H1 (cell line): ENCODE measurements at regions not wholly inside any gene's neighbourhood (a gene's known extent, or its start where the extent isn't known, plus 50 kb on each side); places are given as distances from the start of the nearest gene placed in this dataset.

Experiments used
- CTCF ChIA-PET: fragments of 300-600 bp; sonication (Branson Sonifier 250); formaldehyde crosslinking; loops from one replicate; lab custom pipeline; 2021; ENCODE audit not compliant: partially characterized antibody; lab: Charles Lee
- POLR2A ChIA-PET: fragments of 300-600 bp; sonication (Branson Sonifier 250); formaldehyde crosslinking; loops from one replicate; lab custom pipeline; 2021; ENCODE audit warnings: inconsistent platforms; ENCODE audit not compliant: partially characterized antibody; lab: Charles Lee
- DNase-seq, 2 experiments: peaks; one replicate each; pipeline versions ENCODE4 v3.0.0 to v3.0.0-alpha.2; 2010 to 2022; ENCODE audit warnings: low spot score in 2 of 2, low read depth in 1 of 2, mixed read lengths in 1 of 2
- FAIRE-seq: peaks from 2 replicates; lab custom pipeline; 2011; peaks lifted over from hg19 to GRCh38; lab: Jason Lieb, UNC
- H2AFZ ChIP-seq: 2 replicates; pipeline ENCODE4 v1.8.1; 2012; ENCODE audit warnings: low read length, inconsistent platforms
- H2AK5ac ChIP-seq: 2 replicates; pipeline ENCODE4 v1.6.1; 2013; ENCODE audit warnings: low read depth, low read length
- H2BK120ac ChIP-seq: replicated peaks from 2 replicates; pipeline ENCODE3; 2013; ENCODE audit warnings: low read depth, low read length, inconsistent platforms
- H2BK12ac ChIP-seq: 2 replicates; pipeline ENCODE4 v1.6.1; 2013; ENCODE audit warnings: low read depth, low read length
- H2BK15ac ChIP-seq: 2 replicates; pipeline ENCODE4 v1.6.1; 2013; ENCODE audit warnings: low read length
- H2BK20ac ChIP-seq: 2 replicates; pipeline ENCODE4 v1.6.1; 2013; ENCODE audit warnings: low read length
- H2BK5ac ChIP-seq: 2 replicates; pipeline ENCODE4 v1.6.1; 2013; ENCODE audit warnings: low read depth, low read length
- H3K14ac ChIP-seq: 2 replicates; pipeline ENCODE4 v1.6.1; 2013; ENCODE audit warnings: inconsistent platforms; ENCODE audit not compliant: insufficient read length
- H3K18ac ChIP-seq: 2 replicates; pipeline ENCODE4 v1.6.1; 2013; ENCODE audit warnings: low read length; ENCODE audit errors: extremely low read depth
- H3K23ac ChIP-seq: 2 replicates; pipeline ENCODE4 v1.6.1; 2013; ENCODE audit warnings: inconsistent platforms; ENCODE audit not compliant: insufficient read length
- H3K23me2 ChIP-seq: 2 replicates; pipeline ENCODE4 v1.6.1; 2013; ENCODE audit warnings: low read depth, low read length
- H3K27ac ChIP-seq: 2 replicates; pipeline ENCODE4 v1.6.1; 2011; ENCODE audit warnings: low read depth, low read length, inconsistent platforms
- H3K27me3 ChIP-seq, 4 experiments: replicated peaks in 1 of 4; 1 replicate in 1 of 4; 2 replicates in 3 of 4; pipeline versions ENCODE4 v1.6.1 to v1.8.1; 2011 to 2013; ENCODE audit warnings: low read length in 3 of 4, mild to moderate bottlenecking in 3 of 4, inconsistent platforms in 2 of 4, mixed read lengths in 2 of 4, moderate library complexity in 1 of 4; ENCODE audit not compliant: control insufficient read depth in 3 of 4, insufficient read depth in 3 of 4; ENCODE audit errors: extremely low read depth in 1 of 4
- H3K36me3 ChIP-seq, 4 experiments: 2 replicates each; pipeline versions ENCODE4 v1.6.1 to v1.8.1; 2011 to 2013; ENCODE audit warnings: mild to moderate bottlenecking in 4 of 4, low read length in 3 of 4, moderate library complexity in 2 of 4, control low read depth in 1 of 4, inconsistent platforms in 1 of 4; ENCODE audit not compliant: insufficient read depth in 4 of 4, control insufficient read depth in 2 of 4
- H3K4ac ChIP-seq: replicated peaks from 2 replicates; pipeline ENCODE3; 2013; ENCODE audit warnings: low read length, low read depth, mixed read lengths, inconsistent platforms; ENCODE audit not compliant: insufficient read length
- H3K4me1 ChIP-seq, 4 experiments: replicated peaks in 1 of 4; 1 replicate in 1 of 4; 2 replicates in 3 of 4; pipeline versions ENCODE4 v1.6.1 to v1.8.1; 2011 to 2013; ENCODE audit warnings: low read length in 3 of 4, inconsistent platforms in 2 of 4, mixed read lengths in 1 of 4; ENCODE audit not compliant: insufficient read depth in 4 of 4, control insufficient read depth in 3 of 4
- H3K4me2 ChIP-seq, 2 experiments: 2 replicates each; pipeline versions ENCODE4 v1.6.1 to v1.8.1; 2011 to 2013; ENCODE audit warnings: low read depth in 2 of 2, low read length in 2 of 2, control low read depth in 1 of 2, inconsistent platforms in 1 of 2, mild to moderate bottlenecking in 1 of 2; ENCODE audit not compliant: insufficient read depth in 1 of 2
- H3K4me3 ChIP-seq, 4 experiments: fragments of 200-600, 300-600 bp in 1 of 4; sonication (generic), shearing (Covaris generic), sonication (Bioruptor Twin) in 1 of 4; 2 replicates each; pipeline versions ENCODE4 v1.5.1 to v1.8.1; 2011 to 2016; ENCODE audit warnings: low read length in 4 of 4, low read depth in 3 of 4, control low read depth in 2 of 4, inconsistent platforms in 2 of 4, mild to moderate bottlenecking in 2 of 4, mixed read lengths in 1 of 4, moderate library complexity in 1 of 4; ENCODE audit not compliant: insufficient read depth in 2 of 4; ENCODE audit errors: extremely low read depth in 1 of 4
- H3K56ac ChIP-seq: replicated peaks from 2 replicates; pipeline ENCODE3; 2013; ENCODE audit warnings: low read depth, mild to moderate bottlenecking, mixed read lengths, low read length, inconsistent platforms; ENCODE audit not compliant: insufficient read length
- H3K79me1 ChIP-seq: 2 replicates; pipeline ENCODE4 v1.6.1; 2013; ENCODE audit warnings: low read depth, low read length, control low read depth
- H3K79me2 ChIP-seq, 2 experiments: 2 replicates each; pipeline versions ENCODE4 v1.6.1 to v1.8.1; 2012 to 2013; ENCODE audit warnings: low read length in 2 of 2, mild to moderate bottlenecking in 2 of 2, inconsistent platforms in 1 of 2; ENCODE audit not compliant: insufficient read depth in 2 of 2, control insufficient read depth in 1 of 2
- H3K9ac ChIP-seq, 4 experiments: replicated peaks in 1 of 4; 1 replicate in 1 of 4; 2 replicates in 3 of 4; pipeline versions ENCODE4 v1.6.1 to v1.8.1; 2011 to 2013; ENCODE audit warnings: low read depth in 3 of 4, low read length in 3 of 4, control low read depth in 2 of 4, mild to moderate bottlenecking in 2 of 4, moderate library complexity in 2 of 4, inconsistent platforms in 1 of 4; ENCODE audit errors: extremely low read depth in 1 of 4
- H3K9me3 ChIP-seq, 2 experiments: 2 replicates each; pipeline versions ENCODE4 v1.6.1 to v1.8.1; 2012 to 2013; ENCODE audit warnings: mild to moderate bottlenecking in 2 of 2, moderate library complexity in 2 of 2, control low read depth in 1 of 2, inconsistent platforms in 1 of 2, low read depth in 1 of 2, low read length in 1 of 2, mixed read lengths in 1 of 2; ENCODE audit not compliant: insufficient read depth in 2 of 2
- H4K20me1 ChIP-seq, 2 experiments: replicated peaks in 1 of 2; 2 replicates each; pipeline versions ENCODE3 to v1.8.1; 2011 to 2013; ENCODE audit warnings: inconsistent platforms in 2 of 2, low read length in 2 of 2, mild to moderate bottlenecking in 1 of 2; ENCODE audit not compliant: insufficient read depth in 2 of 2, control insufficient read depth in 1 of 2
- H4K5ac ChIP-seq: 2 replicates; pipeline ENCODE4 v1.6.1; 2013; ENCODE audit warnings: low read length, low read depth, mixed read lengths, inconsistent platforms; ENCODE audit not compliant: insufficient read length
- H4K8ac ChIP-seq: 2 replicates; pipeline ENCODE4 v1.8.0; 2013; ENCODE audit warnings: mild to moderate bottlenecking, moderate library complexity, low read length, inconsistent platforms; ENCODE audit not compliant: insufficient read depth; ENCODE audit errors: extremely low read depth
- H4K91ac ChIP-seq: replicated peaks from 2 replicates; pipeline ENCODE3; 2013; ENCODE audit warnings: low read length, mixed read lengths, inconsistent platforms; ENCODE audit not compliant: insufficient read length
- ATF3 ChIP-seq: IDR thresholded peaks from 2 replicates; pipeline ENCODE4 v1.6.1; 2011; ENCODE audit warnings: low read depth, mild to moderate bottlenecking, low read length; ENCODE audit not compliant: insufficient read depth
- CREB1 ChIP-seq: IDR thresholded peaks from 2 replicates; pipeline ENCODE4 v1.6.1; 2012; ENCODE audit warnings: inconsistent platforms
- CTCF ChIP-seq, 3 experiments: IDR thresholded peaks; 1 replicate in 2 of 3; 2 replicates in 1 of 3; pipeline versions ENCODE4 v1.5.1 to v1.6.1; 2011; ENCODE audit warnings: low read length in 3 of 3, mild to moderate bottlenecking in 3 of 3, inconsistent platforms in 2 of 3, low read depth in 1 of 3, moderate library complexity in 1 of 3; ENCODE audit not compliant: insufficient read depth in 1 of 3; ENCODE audit errors: control extremely low read depth in 1 of 3
- EGR1 ChIP-seq: IDR thresholded peaks from 2 replicates; pipeline ENCODE4 v1.6.1; 2011; ENCODE audit warnings: low read depth, low read length, borderline replicate concordance
- EP300 ChIP-seq, 2 experiments: IDR thresholded peaks; 1 replicate in 1 of 2; 2 replicates in 1 of 2; pipeline ENCODE4 v1.6.1; 2011 to 2012; ENCODE audit warnings: low read depth in 2 of 2, low read length in 2 of 2, mild to moderate bottlenecking in 2 of 2, borderline replicate concordance in 1 of 2, inconsistent platforms in 1 of 2, moderate library complexity in 1 of 2
- JUND ChIP-seq: IDR thresholded peaks from 2 replicates; pipeline ENCODE4 v1.6.1; 2011; ENCODE audit warnings: mild to moderate bottlenecking, improper control_type of control experiment, low read length
- NRF1 ChIP-seq: IDR thresholded peaks from 2 replicates; pipeline ENCODE4 v1.6.1; 2011; ENCODE audit warnings: mild to moderate bottlenecking, low read depth, low read length, improper control_type of control experiment
- RAD21 ChIP-seq, 2 experiments: IDR thresholded peaks in 1 of 2; conservative IDR thresholded peaks in 1 of 2; 2 replicates each; pipeline ENCODE4 v1.6.1; 2011; ENCODE audit warnings: low read depth in 2 of 2, low read length in 2 of 2, improper control_type of control experiment in 1 of 2, inconsistent platforms in 1 of 2, mild to moderate bottlenecking in 1 of 2, moderate library complexity in 1 of 2
- RBBP5 ChIP-seq: IDR thresholded peaks from 2 replicates; pipeline ENCODE4 v1.7.1; 2012; ENCODE audit warnings: low read depth, mild to moderate bottlenecking, inconsistent platforms, low read length, moderate library complexity, borderline replicate concordance
- SIRT6 ChIP-seq: IDR thresholded peaks from one replicate; pipeline ENCODE4 v1.7.1; 2012; ENCODE audit warnings: low read length, inconsistent platforms
- SIX5 ChIP-seq: IDR thresholded peaks from 2 replicates; pipeline ENCODE4 v1.6.1; 2011; ENCODE audit warnings: mild to moderate bottlenecking, low read depth, low read length
- SP4 ChIP-seq: IDR thresholded peaks from 2 replicates; pipeline ENCODE4 v1.6.1; 2012; ENCODE audit warnings: low read length, inconsistent platforms

- Histone ChIP-seq H3K27ac (no peak overlapping the region), H2BK5ac (no peak overlapping the region), H4K8ac (no peak overlapping the region), H3K18ac (no peak overlapping the region), H3K4ac (no peak overlapping the region), H4K91ac (no peak overlapping the region), H3K56ac (no peak overlapping the region), H2BK12ac (no peak overlapping the region), H2BK120ac (no peak overlapping the region), H3K14ac (no peak overlapping the region), H3K36me3 (no peaks in the 10 kb centered on the region), H4K20me1 (no peaks in the 10 kb centered on the region), H3K23ac (no peak overlapping the region), H3K27me3 (no peaks in the 10 kb centered on the region), H4K5ac (no peak overlapping the region), H3K79me2 (no peaks in the 10 kb centered on the region), H3K4me2 (no peak overlapping the region), H2BK20ac (no peak overlapping the region), H3K79me1 (no peaks in the 10 kb centered on the region), H3K23me2 (no peaks in the 10 kb centered on the region), H3K4me3 (no peak overlapping the region), H2AK5ac (no peak overlapping the region), H2BK15ac (no peak overlapping the region), H2AFZ (no peak overlapping the region), H3K4me1 (no peaks in the 10 kb centered on the region), H3K9me3 (no peaks in the 10 kb centered on the region), H3K9ac (no peak overlapping the region)
- FAIRE-seq (no peak), DNase-seq (no peak)
- ChIA-PET CTCF (no interaction called here), POLR2A (no interaction called here)
- TF ChIP-seq RAD21 (IDR thresholded peaks at IDR 0.05 in 1 of 2, conservative IDR thresholded peaks at IDR 0.05 in 1 of 2; ENCODE audit: low read depth in 2 of 2, low read length in 2 of 2) (no peak), SIX5 (no peak), NRF1 (no peak), JUND (no peak), EGR1 (no peak), SIRT6 (no peak), CREB1 (no peak), CTCF (IDR thresholded peaks at IDR 0.05; ENCODE audit: control extremely low read depth in 1 of 3, insufficient read depth in 1 of 3, low read depth in 1 of 3, low read length in 3 of 3) (no peak), ATF3 (no peak), SP4 (no peak), EP300 (IDR thresholded peaks at IDR 0.05; ENCODE audit: borderline replicate concordance in 1 of 2, low read depth in 2 of 2, low read length in 2 of 2) (no peak), RBBP5 (no peak)
These were observed 414.1 kb downstream of the FAM170A start for GRCh38 chr5:120043431-120043830.
